ENCODE measurements at regions not wholly inside any gene's neighbourhood (a gene's known extent, or its start where the extent isn't known, plus 50 kb on each side); places are given as distances from the start of the nearest gene placed in this dataset.

GRCh38 chr22:49193348-49193747 lies 634.3 kb downstream of the BRD1 start:
- DNase-seq (ENCODE audit: low spot score), result no peak
- peaks cover 3% of the 10 kb centered on the region; the same call in 1 of the 2 replicates for H4K20me1 ChIP-seq (ENCODE audit: insufficient read depth, low read length)
- H3K4me3 ChIP-seq (replicated peaks in 1 of 3; ENCODE audit: insufficient read depth in 1 of 3, low read depth in 2 of 3, low read length in 3 of 3), result no peak overlapping the region
- intact Hi-C loops (cut with micrococcal nuclease; ENCODE audit: unreplicated experiment), result no loop called here
- no peaks in the 10 kb centered on the region for H3K79me2 ChIP-seq (ENCODE audit: insufficient read depth, low read length)
- ChIA-PET CTCF (ENCODE audit: low intra/inter-chr PET ratio, low total read pairs) (no interaction called here), POLR2A (no interaction called here)
- no TSS peak for BruUV-seq (replicated peaks)
- no peak for ATAC-seq
- no peak for FAIRE-seq
- peaks cover 1% of the 10 kb centered on the region; the same call in 1 of the 2 replicates for H3K9me3 ChIP-seq (ENCODE audit: low read length)
- H3K4me2 ChIP-seq (ENCODE audit: low read depth, low read length), result no peak overlapping the region
- H3K27me3 ChIP-seq (ENCODE audit: control insufficient read depth in 1 of 2, insufficient read depth in 2 of 2, low read length in 2 of 2), result peaks cover 5 to 58% of the 10 kb centered on the region in 2 experiments
- H3K9ac ChIP-seq (ENCODE audit: insufficient read depth, low read depth, low read length), result no peak overlapping the region
- H3K27ac ChIP-seq (ENCODE audit: extremely low read length, insufficient read depth, low read length), result no peak overlapping the region
- H3K36me3 ChIP-seq (replicated peaks in 1 of 2; ENCODE audit: control insufficient read depth in 1 of 2, insufficient read depth in 2 of 2, low read length in 2 of 2), result no peaks in the 10 kb centered on the region
- no peaks in the 10 kb centered on the region for H3K4me1 ChIP-seq (ENCODE audit: insufficient read depth, low read length)
- in situ Hi-C loops (cut with HindIII; ENCODE audit: extremely low pct_ligation_motif_present, low pct_unique_long_range_greater_than_20kb), result no loop called here
- TF ChIP-seq KLF16 (CRISPR knock-in tag; IDR thresholded peaks at IDR 0.05), result no peak
- no peak for TF ChIP-seq CREM (IDR thresholded peaks at IDR 0.05)
- TF ChIP-seq CREM (CRISPR knock-in tag; IDR thresholded peaks at IDR 0.05), result no peak
- H2AFZ ChIP-seq (ENCODE audit: low read length), result no peak overlapping the region
- WGBS (ENCODE audit: low lambda C conversion rate), result 17% methylated on average over 1 of the region's 14 CpGs

- no peak overlapping the region for H3K4me2 ChIP-seq (ENCODE audit: low read depth, low read length)
- ChIA-PET POLR2A (no interaction called here), CTCF (ENCODE audit: low intra/inter-chr PET ratio, low total read pairs) (no interaction called here)
- H3K79me2 ChIP-seq (ENCODE audit: insufficient read depth, low read length), result no peaks in the 10 kb centered on the region
- H4K20me1 ChIP-seq (ENCODE audit: insufficient read depth, low read length), result peaks cover 3% of the 10 kb centered on the region; the same call in 1 of the 2 replicates
- H3K36me3 ChIP-seq (replicated peaks in 1 of 2; ENCODE audit: control insufficient read depth in 1 of 2, insufficient read depth in 2 of 2, low read length in 2 of 2), result no peaks in the 10 kb centered on the region
- intact Hi-C loops (cut with micrococcal nuclease; ENCODE audit: unreplicated experiment), result no loop called here
- H2AFZ ChIP-seq (ENCODE audit: low read length), result no peak overlapping the region
- no peak overlapping the region for H3K9ac ChIP-seq (ENCODE audit: insufficient read depth, low read depth, low read length)
- FAIRE-seq (no peak), ATAC-seq (no peak), DNase-seq (ENCODE audit: low spot score) (no peak)
- no peak overlapping the region for H3K27ac ChIP-seq (ENCODE audit: extremely low read length, insufficient read depth, low read length)
- no TSS peak for BruUV-seq (replicated peaks)
- WGBS (ENCODE audit: low lambda C conversion rate), result 21% methylated on average over 8 of the region's 8 CpGs
- no peaks in the 10 kb centered on the region for H3K4me1 ChIP-seq (ENCODE audit: insufficient read depth, low read length)
- H3K9me3 ChIP-seq (ENCODE audit: low read length), result peaks cover 6% of the 10 kb centered on the region; the same call in 1 of the 2 replicates
- H3K27me3 ChIP-seq (ENCODE audit: control insufficient read depth in 1 of 2, insufficient read depth in 2 of 2, low read length in 2 of 2), result peaks cover 5 to 53% of the 10 kb centered on the region in 2 experiments
- in situ Hi-C loops (cut with HindIII; ENCODE audit: extremely low pct_ligation_motif_present, low pct_unique_long_range_greater_than_20kb), result no loop called here
- H3K4me3 ChIP-seq (replicated peaks in 1 of 3; ENCODE audit: insufficient read depth in 1 of 3, low read depth in 2 of 3, low read length in 3 of 3), result no peak overlapping the region
- TF ChIP-seq ARID3A (IDR thresholded peaks at IDR 0.05; ENCODE audit: low read depth, low read length), result no peak
- TF ChIP-seq FOXO4 (CRISPR knock-in tag; conservative IDR thresholded peaks at IDR 0.05), result no peak
- no peak for TF ChIP-seq HOXA3 (CRISPR knock-in tag; IDR thresholded peaks at IDR 0.05)
- TF ChIP-seq ZNF547 (CRISPR knock-in tag; IDR thresholded peaks at IDR 0.05), result no peak
- TF ChIP-seq ZNF576 (CRISPR knock-in tag; IDR thresholded peaks at IDR 0.05), result no peak
- no peak for TF ChIP-seq ZNF430 (CRISPR knock-in tag; IDR thresholded peaks at IDR 0.05)
- no peak for TF ChIP-seq KLF11 (CRISPR knock-in tag; IDR thresholded peaks at IDR 0.05)
- no peak for TF ChIP-seq NAIF1 (CRISPR knock-in tag; IDR thresholded peaks at IDR 0.05; ENCODE audit: borderline replicate concordance)
- no peak for TF ChIP-seq PLSCR1 (CRISPR knock-in tag; IDR thresholded peaks at IDR 0.05; ENCODE audit: borderline replicate concordance)
- TF ChIP-seq FOXP1 (IDR thresholded peaks at IDR 0.05), result no peak
- no peak for TF ChIP-seq FOXP1 (CRISPR knock-in tag; IDR thresholded peaks at IDR 0.05)
- TF ChIP-seq ZMAT5 (CRISPR knock-in tag; IDR thresholded peaks at IDR 0.05; ENCODE audit: borderline replicate concordance, low read depth), result no peak
- no peak for TF ChIP-seq NR2C2 (CRISPR knock-in tag; IDR thresholded peaks at IDR 0.05; ENCODE audit: borderline replicate concordance)
- TF ChIP-seq ZNF788 (CRISPR knock-in tag; IDR thresholded peaks at IDR 0.05; ENCODE audit: borderline replicate concordance), result no peak
These were observed 634.8 kb downstream of the BRD1 start for GRCh38 chr22:49192857-49193250.

All from HepG2 (cell line).